DMS79 treated with DMSO at 0.1 percent for 48 hours (cell line): ENCODE measurements at regions not wholly inside any gene's neighbourhood (a gene's known extent, or its start where the extent isn't known, plus 50 kb on each side); places are given as distances from the start of the nearest gene placed in this dataset.
"Not testable (repeated sequence)": the region's sequence is repeated elsewhere in the genome, so short reads cannot be mapped to it uniquely, and the experiment has no call there.

Experiments
- DNase-seq: peaks from one replicate; lab custom pipeline; 2025; lab: John Stamatoyannopoulos, UW

GRCh38 chr6:4503700-4504099, 272.5 kb upstream of the CDYL start:
- DNase-seq: no peak

GRCh38 chr6:4496284-4496683, 279.9 kb upstream of the CDYL start:
- DNase-seq: no peak

- no peak for DNase-seq
Observed at GRCh38 chr6:4491501-4492260, 284.5 kb upstream of the CDYL start.

GRCh38 chr6:4489538-4489937, 286.7 kb upstream of the CDYL start:
- DNase-seq: no peak

GRCh38 chr6:4488389-4488788, 287.8 kb upstream of the CDYL start:
- DNase-seq: no peak

GRCh38 chr6:4487538-4487937, 288.7 kb upstream of the CDYL start:
- no peak for DNase-seq

GRCh38 chr6:4486568-4487315, 289.5 kb upstream of the CDYL start:
- no peak for DNase-seq

- DNase-seq: no peak
Observed at GRCh38 chr6:4485735-4486134, 290.5 kb upstream of the CDYL start.

GRCh38 chr6:4482461-4482860, 293.7 kb upstream of the CDYL start:
- DNase-seq: no peak

- DNase-seq: no peak
Observed at GRCh38 chr6:4480788-4481735, 295.1 kb upstream of the CDYL start.

GRCh38 chr6:4478098-4478497, 298.1 kb upstream of the CDYL start:
- DNase-seq: no peak

- no peak for DNase-seq
Observed at GRCh38 chr6:4474810-4475209, 301.4 kb upstream of the CDYL start.

GRCh38 chr6:4472969-4473642, 303.1 kb upstream of the CDYL start:
- no peak for DNase-seq

- no peak for DNase-seq
Observed at GRCh38 chr6:4472222-4472621, 304.0 kb upstream of the CDYL start.

- not testable (repeated sequence) for DNase-seq
Observed at GRCh38 chr6:4471515-4471914, 304.7 kb upstream of the CDYL start.

- no peak for DNase-seq
Observed at GRCh38 chr6:4470698-4471210, 305.4 kb upstream of the CDYL start.

GRCh38 chr6:4466769-4467480, 309.3 kb upstream of the CDYL start:
- no peak for DNase-seq

- peak; percentile 10 for DNase-seq
Observed at GRCh38 chr6:4466261-4466660, 309.9 kb upstream of the CDYL start.

- no peak for DNase-seq
Observed at GRCh38 chr6:4464638-4465037, 311.6 kb upstream of the CDYL start.

- no peak for DNase-seq
Observed at GRCh38 chr6:4463236-4463635, 313.0 kb upstream of the CDYL start.
